GM21717 (cell line): ENCODE measurements at regions not wholly inside any gene's neighbourhood (a gene's known extent, or its start where the extent isn't known, plus 50 kb on each side); places are given as distances from the start of the nearest gene placed in this dataset.
"Not testable (repeated sequence)": the region's sequence is repeated elsewhere in the genome, so short reads cannot be mapped to it uniquely, and the experiment has no call there.

Experiments
- ATAC-seq: cut with Tn5 transposase; IDR thresholded peaks from one replicate; pipeline ENCODE4 v1.9.1; 2021; ENCODE audit warnings: mild to moderate bottlenecking, moderate library complexity; ENCODE audit not compliant: unreplicated experiment

- ATAC-seq: no peak
Measured at GRCh38 chr6:135701426-135701825, 150.1 kb upstream of the PDE7B start.

- no peak for ATAC-seq
Measured at GRCh38 chr6:135703007-135703406, 148.5 kb upstream of the PDE7B start.

- ATAC-seq: peak; percentile 98
Measured at GRCh38 chr6:135703621-135704020, 147.9 kb upstream of the PDE7B start.

- no peak for ATAC-seq
Measured at GRCh38 chr6:135707426-135707825, 144.1 kb upstream of the PDE7B start.

- ATAC-seq: no peak
Measured at GRCh38 chr6:135710042-135710441, 141.5 kb upstream of the PDE7B start.

- ATAC-seq: no peak
Measured at GRCh38 chr6:135722190-135722589, 129.3 kb upstream of the PDE7B start.

GRCh38 chr6:135722679-135723078 is 128.8 kb upstream of the PDE7B start:
- no peak for ATAC-seq

- ATAC-seq: no peak
Measured at GRCh38 chr6:135728589-135728988, 122.9 kb upstream of the PDE7B start.

- no peak for ATAC-seq
Measured at GRCh38 chr6:135731116-135731515, 120.4 kb upstream of the PDE7B start.

GRCh38 chr6:135736351-135736750 is 115.2 kb upstream of the PDE7B start:
- ATAC-seq: not testable (repeated sequence)

- ATAC-seq: no peak
Measured at GRCh38 chr6:135738636-135739035, 112.9 kb upstream of the PDE7B start.

- ATAC-seq: no peak
Measured at GRCh38 chr6:135739288-135739687, 112.2 kb upstream of the PDE7B start.

- ATAC-seq: no peak
Measured at GRCh38 chr6:135740580-135740979, 110.9 kb upstream of the PDE7B start.

GRCh38 chr6:135743476-135743875 is 108.0 kb upstream of the PDE7B start:
- no peak for ATAC-seq

- ATAC-seq: no peak
Measured at GRCh38 chr6:135748189-135748588, 103.3 kb upstream of the PDE7B start.

GRCh38 chr6:135750081-135750480 is 101.4 kb upstream of the PDE7B start:
- ATAC-seq: no peak

GRCh38 chr6:135753196-135753595 is 98.3 kb upstream of the PDE7B start:
- no peak for ATAC-seq

- no peak for ATAC-seq
Measured at GRCh38 chr6:135759831-135760230, 91.7 kb upstream of the PDE7B start.

GRCh38 chr6:135774006-135774405 is 77.5 kb upstream of the PDE7B start:
- no peak for ATAC-seq

GRCh38 chr6:135779213-135779612 is 72.3 kb upstream of the PDE7B start:
- no peak for ATAC-seq

GRCh38 chr6:135780326-135780725 is 71.2 kb upstream of the PDE7B start:
- no peak for ATAC-seq

GRCh38 chr6:135782546-135782945 is 69.0 kb upstream of the PDE7B start:
- no peak for ATAC-seq

- no peak for ATAC-seq
Measured at GRCh38 chr6:135784507-135784906, 67.0 kb upstream of the PDE7B start.
